ENCODE measurements at regions not wholly inside any gene's neighbourhood (a gene's known extent, or its start where the extent isn't known, plus 50 kb on each side); places are given as distances from the start of the nearest gene placed in this dataset.

DNA sequence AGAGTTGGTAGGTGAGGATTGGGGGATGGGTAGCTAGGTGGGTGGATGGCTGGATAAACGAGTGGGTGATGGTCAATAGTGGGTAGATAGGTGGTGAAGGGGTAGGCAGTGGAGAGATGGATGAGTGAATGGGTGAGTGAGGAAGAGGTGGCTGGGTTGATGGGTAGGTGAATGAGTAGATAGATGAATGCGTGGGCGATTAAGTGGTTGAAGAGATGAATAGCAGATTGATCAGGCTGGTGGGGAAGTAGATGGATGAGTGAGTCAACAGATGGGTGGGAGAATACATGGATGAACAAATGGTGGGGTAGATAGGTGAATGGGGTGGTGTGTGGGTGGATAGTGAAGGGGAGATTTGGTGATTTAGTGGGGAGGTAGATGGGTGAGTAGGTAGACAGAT lies 51.1 kb downstream of the SYNE3 start:
- H3K4me1 ChIP-seq (ENCODE audit: control insufficient read depth, extremely low read depth, insufficient read depth, low read length), result peaks cover 11% of the 10 kb centered on the region
- H3K27me3 ChIP-seq (ENCODE audit: control insufficient read depth, extremely low read depth, insufficient read depth, low read length), result peaks cover 6% of the 10 kb centered on the region
- H3K4me3 ChIP-seq (ENCODE audit: control insufficient read depth in 2 of 3, extremely low read depth in 1 of 3, insufficient read depth in 2 of 3, low read depth in 1 of 3, low read length in 3 of 3), result no peak overlapping the region
- H3K79me2 ChIP-seq (ENCODE audit: control insufficient read depth, insufficient read depth, low read length), result no peaks in the 10 kb centered on the region
- no peak for TF ChIP-seq EZH2 (IDR thresholded peaks at IDR 0.05; ENCODE audit: low read length)
- TF ChIP-seq, protein P1, sequence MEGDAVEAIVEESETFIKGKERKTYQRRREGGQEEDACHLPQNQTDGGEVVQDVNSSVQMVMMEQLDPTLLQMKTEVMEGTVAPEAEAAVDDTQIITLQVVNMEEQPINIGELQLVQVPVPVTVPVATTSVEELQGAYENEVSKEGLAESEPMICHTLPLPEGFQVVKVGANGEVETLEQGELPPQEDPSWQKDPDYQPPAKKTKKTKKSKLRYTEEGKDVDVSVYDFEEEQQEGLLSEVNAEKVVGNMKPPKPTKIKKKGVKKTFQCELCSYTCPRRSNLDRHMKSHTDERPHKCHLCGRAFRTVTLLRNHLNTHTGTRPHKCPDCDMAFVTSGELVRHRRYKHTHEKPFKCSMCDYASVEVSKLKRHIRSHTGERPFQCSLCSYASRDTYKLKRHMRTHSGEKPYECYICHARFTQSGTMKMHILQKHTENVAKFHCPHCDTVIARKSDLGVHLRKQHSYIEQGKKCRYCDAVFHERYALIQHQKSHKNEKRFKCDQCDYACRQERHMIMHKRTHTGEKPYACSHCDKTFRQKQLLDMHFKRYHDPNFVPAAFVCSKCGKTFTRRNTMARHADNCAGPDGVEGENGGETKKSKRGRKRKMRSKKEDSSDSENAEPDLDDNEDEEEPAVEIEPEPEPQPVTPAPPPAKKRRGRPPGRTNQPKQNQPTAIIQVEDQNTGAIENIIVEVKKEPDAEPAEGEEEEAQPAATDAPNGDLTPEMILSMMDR (optimal IDR thresholded peaks at IDR 0.05 in 1 of 3, IDR thresholded peaks at IDR 0.05 in 1 of 3, conservative IDR thresholded peaks at IDR 0.05 in 1 of 3; ENCODE audit: extremely low read depth in 1 of 3, insufficient read depth in 2 of 3, low read length in 3 of 3), result no peak
- peaks cover 0 to 4% of the 10 kb centered on the region in 2 experiments for H3K36me3 ChIP-seq (ENCODE audit: control insufficient read depth in 2 of 2, extremely low read depth in 1 of 2, insufficient read depth in 2 of 2, low read length in 2 of 2)
- H2AFZ ChIP-seq (ENCODE audit: control insufficient read depth, low read length), result no peak overlapping the region
- peaks cover 19% of the 10 kb centered on the region for H4K20me1 ChIP-seq (ENCODE audit: control insufficient read depth, extremely low read depth, insufficient read depth, low read length)
- H3K4me2 ChIP-seq (ENCODE audit: control insufficient read depth, extremely low read depth, insufficient read depth, low read depth, low read length), result no peak overlapping the region
- H3K9me3 ChIP-seq (ENCODE audit: control insufficient read depth, low read depth, low read length), result no peaks in the 10 kb centered on the region
- H3K27ac ChIP-seq (ENCODE audit: control insufficient read depth, insufficient read depth, low read length), result no peak overlapping the region
- DNase-seq (ENCODE audit: low read depth, low spot score), result no peak
- H3K9ac ChIP-seq (ENCODE audit: control insufficient read depth, extremely low read depth, insufficient read depth, low read length), result no peak overlapping the region
- no peak for FAIRE-seq
- dilution Hi-C loops (cut with MboI; ENCODE audit: extremely low pct_ligation_motif_present, low sequenced_read_pairs), result no loop called here
- H3K9me1 ChIP-seq (ENCODE audit: control insufficient read depth, extremely low read depth, insufficient read depth, low read length), result no peaks in the 10 kb centered on the region

DNA sequence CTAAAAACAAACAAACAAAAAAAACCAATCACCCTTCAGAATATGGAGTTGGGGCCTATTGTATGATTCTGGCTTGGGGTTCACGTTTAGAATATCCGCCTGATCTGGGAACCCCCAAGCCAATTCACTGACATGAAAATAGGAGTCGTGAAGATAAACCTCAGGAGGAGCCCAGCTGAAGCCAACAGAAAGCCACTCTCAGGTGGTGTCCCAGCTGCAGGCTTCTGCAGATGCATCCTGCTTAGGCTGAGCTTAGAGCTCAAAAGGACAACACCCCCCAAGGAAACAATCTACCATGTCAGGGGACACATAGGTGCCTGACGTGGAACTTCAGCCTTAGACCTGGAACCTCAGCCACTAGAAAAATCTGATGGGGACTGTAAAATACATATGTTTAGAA lies 51.9 kb downstream of the SYNE3 start:
- no peak overlapping the region for H3K27ac ChIP-seq (ENCODE audit: control insufficient read depth, insufficient read depth, low read length)
- no peak overlapping the region for H2AFZ ChIP-seq (ENCODE audit: control insufficient read depth, low read length)
- H3K79me2 ChIP-seq (ENCODE audit: control insufficient read depth, insufficient read depth, low read length), result no peaks in the 10 kb centered on the region
- peaks cover 19% of the 10 kb centered on the region for H4K20me1 ChIP-seq (ENCODE audit: control insufficient read depth, extremely low read depth, insufficient read depth, low read length)
- no peak overlapping the region for H3K4me3 ChIP-seq (ENCODE audit: control insufficient read depth in 2 of 3, extremely low read depth in 1 of 3, insufficient read depth in 2 of 3, low read depth in 1 of 3, low read length in 3 of 3)
- peaks cover 11% of the 10 kb centered on the region for H3K4me1 ChIP-seq (ENCODE audit: control insufficient read depth, extremely low read depth, insufficient read depth, low read length)
- H3K9ac ChIP-seq (ENCODE audit: control insufficient read depth, extremely low read depth, insufficient read depth, low read length), result no peak overlapping the region
- H3K27me3 ChIP-seq (ENCODE audit: control insufficient read depth, extremely low read depth, insufficient read depth, low read length), result peaks cover 6% of the 10 kb centered on the region
- no peak overlapping the region for H3K4me2 ChIP-seq (ENCODE audit: control insufficient read depth, extremely low read depth, insufficient read depth, low read depth, low read length)
- dilution Hi-C loops (cut with MboI; ENCODE audit: extremely low pct_ligation_motif_present, low sequenced_read_pairs), result no loop called here
- FAIRE-seq, result no peak
- H3K9me1 ChIP-seq (ENCODE audit: control insufficient read depth, extremely low read depth, insufficient read depth, low read length), result no peaks in the 10 kb centered on the region
- H3K9me3 ChIP-seq (ENCODE audit: control insufficient read depth, low read depth, low read length), result no peaks in the 10 kb centered on the region
- no peak for DNase-seq (ENCODE audit: low read depth, low spot score)
- TF ChIP-seq, protein P1 (optimal IDR thresholded peaks at IDR 0.05 in 1 of 3, IDR thresholded peaks at IDR 0.05 in 1 of 3, conservative IDR thresholded peaks at IDR 0.05 in 1 of 3; ENCODE audit: extremely low read depth in 1 of 3, insufficient read depth in 2 of 3, low read length in 3 of 3), result no peak
- TF ChIP-seq EZH2 (IDR thresholded peaks at IDR 0.05; ENCODE audit: low read length), result no peak
- peaks cover 0 to 4% of the 10 kb centered on the region in 2 experiments for H3K36me3 ChIP-seq (ENCODE audit: control insufficient read depth in 2 of 2, extremely low read depth in 1 of 2, insufficient read depth in 2 of 2, low read length in 2 of 2)

All from keratinocyte (primary cell).